ENCODE measurements at regions not wholly inside any gene's neighbourhood (a gene's known extent, or its start where the extent isn't known, plus 50 kb on each side); places are given as distances from the start of the nearest gene placed in this dataset.
A peak's percentile ranks its signal among the peaks of the same experiment; 100 is the strongest.
"Not testable (repeated sequence)": the region's sequence is repeated elsewhere in the genome, so short reads cannot be mapped to it uniquely, and the experiment has no call there.

DNA sequence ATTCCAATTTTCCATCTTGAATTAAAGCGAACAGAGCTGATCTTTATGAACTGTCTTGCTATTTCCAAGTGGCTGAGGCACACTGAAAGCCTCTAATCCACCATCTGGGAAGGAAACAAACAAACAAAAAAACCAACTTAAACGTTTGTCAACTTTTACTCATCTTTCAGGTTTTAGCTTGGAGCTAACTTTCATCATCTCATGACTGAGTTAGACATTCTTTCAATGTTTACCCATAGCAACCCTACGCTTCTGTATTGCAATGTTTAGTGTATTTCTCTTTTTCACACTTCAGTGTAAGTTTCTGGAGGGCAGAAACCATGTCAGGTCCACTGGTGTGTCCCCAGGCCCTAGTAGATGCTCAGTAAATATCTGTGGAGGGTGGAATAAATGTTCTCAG lies 343.8 kb downstream of the GBA3 start:
- DNase-seq (ENCODE audit: low read depth) = no peak

DNA sequence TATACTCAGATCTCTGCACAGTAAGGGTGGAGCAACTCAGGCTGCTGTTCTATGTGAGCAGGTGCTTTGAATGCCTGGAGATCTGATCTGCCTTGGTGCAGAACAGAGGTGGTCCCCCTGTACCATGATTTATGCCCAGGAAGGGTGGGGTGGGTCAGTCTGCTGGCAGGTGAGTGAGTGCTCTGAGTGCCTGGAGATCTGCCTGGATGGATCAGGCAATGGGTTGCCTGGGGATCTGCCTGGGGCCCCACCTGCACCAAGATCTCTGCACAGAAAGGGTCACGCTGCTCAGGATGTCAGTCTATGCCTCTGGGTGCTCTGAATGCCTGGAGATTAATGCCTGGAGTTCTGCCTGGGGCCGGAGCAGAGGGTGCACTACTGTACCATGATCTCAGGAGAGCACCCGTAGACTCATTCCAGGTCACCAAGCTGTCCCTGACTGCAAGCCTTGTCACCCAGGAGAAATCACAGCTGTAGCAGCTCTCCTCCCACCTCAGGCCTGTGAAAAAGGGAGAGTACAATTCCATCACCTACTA lies 342.9 kb downstream of the GBA3 start:
- DNase-seq (ENCODE audit: low read depth) = no peak

- DNase-seq (ENCODE audit: low read depth) = no peak
Observed at GRCh38 chr4:23034731-23035130, 342.0 kb downstream of the GBA3 start.

- no peak for DNase-seq (ENCODE audit: low read depth)
Observed at GRCh38 chr4:23033796-23034195, 341.1 kb downstream of the GBA3 start.

GRCh38 chr4:23028875-23029274 lies 336.1 kb downstream of the GBA3 start:
- DNase-seq (ENCODE audit: low read depth) = no peak

DNA sequence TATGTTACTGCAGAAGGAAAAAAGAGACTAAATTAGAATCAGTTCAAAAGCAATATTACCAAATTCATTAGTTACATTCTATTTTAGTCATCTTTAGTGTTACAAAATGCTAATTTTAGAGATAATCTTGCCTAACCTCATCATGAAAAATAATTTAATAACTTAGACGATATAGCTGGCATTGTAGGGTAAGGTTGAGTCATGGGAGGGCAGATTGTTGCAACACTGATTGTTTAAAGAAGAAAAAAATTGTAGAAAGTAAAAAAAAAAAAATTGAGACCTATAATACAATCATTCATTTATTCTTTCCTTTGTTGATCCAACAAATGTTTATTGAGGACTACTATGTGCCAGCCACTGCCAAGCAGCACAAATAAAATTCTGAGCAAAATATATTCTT lies 330.9 kb downstream of the GBA3 start:
- no peak for DNase-seq (ENCODE audit: low read depth)

DNA sequence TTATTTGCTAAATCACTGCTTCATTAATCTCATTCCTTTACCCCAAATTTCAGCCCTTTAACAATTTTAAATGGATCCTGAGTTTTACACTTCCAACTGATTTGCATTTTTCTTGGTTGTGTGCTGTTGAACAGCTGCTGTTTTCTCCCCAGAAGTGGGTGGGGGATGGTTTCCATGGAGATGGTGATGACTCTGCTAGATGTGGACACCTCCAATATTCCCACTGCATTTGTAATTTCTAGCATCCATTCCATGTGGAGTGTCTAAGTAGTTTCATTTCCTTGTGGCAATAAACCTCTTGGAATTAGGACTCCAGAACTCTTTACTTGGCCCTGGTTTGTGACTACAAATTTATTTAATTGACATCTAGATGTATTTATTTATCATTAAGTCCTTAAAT lies 330.4 kb downstream of the GBA3 start:
- DNase-seq (ENCODE audit: low read depth) = no peak

DNA sequence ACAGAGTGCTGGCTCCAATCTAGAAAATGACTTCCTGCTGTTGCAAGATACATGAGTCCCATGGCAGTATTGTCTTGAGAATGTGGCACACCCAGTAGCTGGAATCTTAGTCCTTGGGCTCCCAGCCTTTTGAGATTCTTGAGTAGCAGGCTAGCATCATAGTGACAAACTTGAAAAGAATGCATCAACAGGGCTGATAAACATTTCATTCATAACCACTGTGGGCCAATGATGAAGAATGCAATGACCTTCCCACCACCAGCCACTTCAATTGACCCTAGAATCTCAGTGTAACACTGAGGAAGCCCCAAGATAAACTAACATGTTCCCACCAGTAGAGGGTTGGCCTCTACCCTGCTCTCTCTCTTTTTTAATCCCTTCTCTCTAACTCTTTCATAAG lies 329.3 kb downstream of the GBA3 start:
- peak; percentile 79 for DNase-seq (ENCODE audit: low read depth)

DNA sequence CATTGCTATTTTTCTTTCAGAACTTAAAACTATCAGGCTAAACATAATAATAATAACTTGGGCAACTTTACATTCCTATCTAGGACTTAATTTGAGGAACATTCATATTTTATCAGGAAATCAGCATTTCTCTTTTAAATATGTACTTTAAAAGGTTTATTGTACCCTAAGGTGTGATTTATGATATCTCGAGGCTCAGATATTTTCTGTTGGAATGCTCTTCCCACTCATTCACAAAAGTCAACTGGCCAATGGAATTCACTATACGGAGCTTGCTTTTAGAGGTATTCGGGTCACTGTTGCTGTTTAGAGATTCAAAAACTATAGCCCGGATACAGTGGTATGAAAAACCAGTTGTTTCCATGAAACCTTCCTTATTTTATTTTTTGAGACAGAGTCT lies 328.3 kb downstream of the GBA3 start:
- no peak for DNase-seq (ENCODE audit: low read depth)

- DNase-seq (ENCODE audit: low read depth) = not testable (repeated sequence)
Observed at GRCh38 chr4:23020399-23020798, 327.7 kb downstream of the GBA3 start.

DNA sequence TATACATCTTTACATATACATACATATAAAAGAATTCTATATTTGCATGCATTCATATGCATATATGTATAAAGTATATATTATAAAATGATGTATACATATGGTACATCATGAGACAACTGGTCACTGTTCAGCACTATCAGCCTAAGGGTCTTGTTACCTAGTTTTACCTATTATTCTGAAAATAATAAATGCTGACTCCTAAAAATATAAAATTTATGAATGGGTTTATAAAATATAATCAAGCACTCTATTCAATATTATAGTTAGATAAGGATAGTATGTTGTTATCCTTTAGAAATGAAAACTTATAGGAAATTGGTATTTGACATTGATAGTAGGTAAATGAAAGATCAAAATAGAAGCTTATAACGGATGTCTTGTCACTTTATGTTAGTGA lies 324.2 kb downstream of the GBA3 start:
- DNase-seq (ENCODE audit: low read depth) = no peak

DNA sequence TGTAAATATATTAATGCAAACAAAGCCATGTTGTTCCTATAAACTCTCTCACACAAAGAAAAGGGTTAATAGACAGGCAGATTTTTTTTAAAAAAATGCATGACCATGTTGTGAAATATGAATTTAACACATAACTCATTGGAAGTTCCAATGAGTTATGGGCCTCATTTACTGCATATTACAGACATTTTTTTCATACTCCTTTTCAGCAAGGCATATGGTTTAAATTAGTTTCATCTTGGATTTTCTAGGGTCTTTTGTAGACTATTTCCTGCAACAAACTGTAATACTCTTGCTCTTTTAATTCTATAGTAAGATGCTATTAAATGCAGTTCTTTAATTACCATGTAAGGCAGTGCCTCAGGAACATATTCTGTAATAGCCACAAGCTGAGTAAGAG lies 323.1 kb downstream of the GBA3 start:
- DNase-seq (ENCODE audit: low read depth) = no peak

GRCh38 chr4:23009093-23009492 lies 316.4 kb downstream of the GBA3 start:
- DNase-seq (ENCODE audit: low read depth) = no peak

GRCh38 chr4:23006756-23007155 lies 314.0 kb downstream of the GBA3 start:
- DNase-seq (ENCODE audit: low read depth) = no peak

DNA sequence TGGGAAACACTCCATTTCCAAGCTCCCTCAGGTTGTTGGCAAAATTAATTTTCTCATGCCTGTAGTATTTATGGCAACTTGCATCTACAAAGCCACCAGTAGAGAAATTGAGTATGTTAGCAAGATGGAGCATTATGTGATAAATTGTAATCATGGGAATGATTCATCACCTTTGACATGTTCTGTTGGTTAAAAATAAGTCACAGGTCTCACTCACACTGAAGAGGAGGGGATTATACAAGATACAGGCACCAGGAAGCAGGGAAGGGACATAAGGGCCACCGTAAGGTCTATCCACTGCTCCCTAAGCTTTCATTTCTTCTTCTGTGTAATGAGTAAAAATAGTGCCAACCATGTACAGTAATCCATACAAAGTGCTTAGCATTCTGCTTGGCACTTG lies 313.0 kb downstream of the GBA3 start:
- no peak for DNase-seq (ENCODE audit: low read depth)

- no peak for DNase-seq (ENCODE audit: low read depth)
Observed at GRCh38 chr4:23001478-23001877, 308.7 kb downstream of the GBA3 start.

- peak; percentile 34 for DNase-seq (ENCODE audit: low read depth)
Observed at GRCh38 chr4:22999419-22999818, 306.7 kb downstream of the GBA3 start.

DNA sequence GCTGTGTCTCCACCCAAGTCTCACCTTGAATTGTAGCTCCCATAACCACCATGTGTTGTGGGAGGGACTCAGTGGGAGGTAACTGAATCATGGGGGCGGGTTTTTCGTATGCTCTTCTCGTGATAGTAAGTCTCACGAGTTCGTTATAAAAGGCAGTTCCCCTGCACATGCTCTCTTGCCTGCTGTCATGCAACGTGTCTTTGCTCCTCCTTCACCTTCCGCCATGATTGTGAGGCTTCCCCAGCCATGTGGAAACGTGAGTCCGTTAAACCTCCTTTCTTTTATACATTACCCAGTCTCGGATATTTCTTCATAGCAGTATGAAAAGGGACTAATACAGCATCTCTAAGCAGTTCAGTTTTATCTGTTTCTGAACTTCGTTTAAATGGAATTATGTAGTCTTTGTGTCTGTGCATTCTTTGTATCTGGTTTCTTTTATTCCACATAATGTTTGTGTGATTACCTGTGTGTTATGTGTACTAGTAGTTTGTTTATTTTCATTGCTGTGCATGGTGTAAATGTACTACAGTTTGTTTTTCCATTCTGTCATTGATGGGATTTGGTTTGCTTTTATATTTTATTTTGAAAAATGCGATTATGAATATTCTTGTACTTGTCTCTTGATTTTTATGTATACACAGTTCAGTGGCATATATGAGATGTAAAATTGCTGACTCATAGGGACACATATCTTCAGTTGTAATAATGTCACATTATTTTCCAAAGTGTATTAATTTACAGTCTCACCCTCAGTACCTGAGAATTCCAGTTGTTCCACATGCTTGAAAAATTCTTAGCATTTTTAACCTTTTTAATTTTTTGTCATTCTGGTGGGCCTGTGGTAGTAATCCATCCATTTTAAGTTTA lies 304.9 kb downstream of the GBA3 start:
- no peak for DNase-seq (ENCODE audit: low read depth)

DNA sequence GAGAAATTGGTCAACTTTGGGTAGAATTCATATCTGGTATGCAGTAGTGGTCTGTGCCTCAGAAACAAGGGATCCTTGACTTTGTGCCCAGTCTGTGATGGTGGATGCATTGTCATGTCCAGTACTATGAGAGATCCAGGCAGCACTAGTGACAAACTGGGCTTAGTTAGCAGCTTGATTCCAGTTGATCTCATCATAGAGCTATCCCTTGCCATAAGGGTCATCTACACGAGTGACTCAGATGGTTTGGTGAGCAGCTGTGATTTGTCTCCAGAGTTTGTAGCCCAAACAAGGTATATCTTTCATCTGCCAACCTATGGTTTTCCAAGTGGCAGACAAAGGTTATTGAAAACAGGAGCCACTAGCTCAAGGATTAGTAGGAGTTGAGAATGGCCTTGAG lies 298.8 kb downstream of the GBA3 start:
- DNase-seq (ENCODE audit: low read depth) = peak; percentile 5

- no peak for DNase-seq (ENCODE audit: low read depth)
Observed at GRCh38 chr4:22988526-22988925, 295.8 kb downstream of the GBA3 start.

- DNase-seq (ENCODE audit: low read depth) = peak; percentile 69
Observed at GRCh38 chr4:22987870-22988269, 295.1 kb downstream of the GBA3 start.

- DNase-seq (ENCODE audit: low read depth) = no peak
Observed at GRCh38 chr4:22986881-22987280, 294.1 kb downstream of the GBA3 start.

DNA sequence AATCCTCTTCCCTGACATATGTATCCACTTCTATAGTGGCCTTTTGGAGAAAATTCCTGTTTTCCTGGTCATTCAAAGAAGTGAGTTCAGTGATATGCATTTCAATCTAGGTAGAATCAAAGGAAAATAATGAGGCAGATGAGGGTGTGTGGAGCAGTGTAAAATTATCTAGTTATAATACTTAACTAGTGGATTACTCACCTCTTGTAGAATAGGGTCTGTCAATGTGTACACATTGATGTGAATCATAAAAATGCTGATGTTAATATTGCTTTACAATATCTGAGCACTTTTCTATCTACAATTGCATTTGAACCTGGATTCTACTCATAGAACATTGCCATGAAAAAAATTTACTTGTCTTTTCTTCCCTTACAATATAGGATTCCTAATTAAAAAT lies 293.5 kb downstream of the GBA3 start:
- no peak for DNase-seq (ENCODE audit: low read depth)

Data from HT1080 (cell line).